Stimulated activated CD4-positive, alpha-beta T cell treated with anti-CD3 and anti-CD28 coated beads, Interleukin-1b, Interleukin-23, amount 100 ng/mL, for 4 hours (primary cell): ENCODE measurements at regions not wholly inside any gene's neighbourhood (a gene's known extent, or its start where the extent isn't known, plus 50 kb on each side); places are given as distances from the start of the nearest gene placed in this dataset.
"Not testable (repeated sequence)": the region's sequence is repeated elsewhere in the genome, so short reads cannot be mapped to it uniquely, and the experiment has no call there.

Source experiments
- DNase-seq, 2 donors: peaks; one replicate each; pipeline ENCODE4 v3.0.0-alpha.2; 2020; ENCODE audit warnings: low read depth in 2 of 2

DNA sequence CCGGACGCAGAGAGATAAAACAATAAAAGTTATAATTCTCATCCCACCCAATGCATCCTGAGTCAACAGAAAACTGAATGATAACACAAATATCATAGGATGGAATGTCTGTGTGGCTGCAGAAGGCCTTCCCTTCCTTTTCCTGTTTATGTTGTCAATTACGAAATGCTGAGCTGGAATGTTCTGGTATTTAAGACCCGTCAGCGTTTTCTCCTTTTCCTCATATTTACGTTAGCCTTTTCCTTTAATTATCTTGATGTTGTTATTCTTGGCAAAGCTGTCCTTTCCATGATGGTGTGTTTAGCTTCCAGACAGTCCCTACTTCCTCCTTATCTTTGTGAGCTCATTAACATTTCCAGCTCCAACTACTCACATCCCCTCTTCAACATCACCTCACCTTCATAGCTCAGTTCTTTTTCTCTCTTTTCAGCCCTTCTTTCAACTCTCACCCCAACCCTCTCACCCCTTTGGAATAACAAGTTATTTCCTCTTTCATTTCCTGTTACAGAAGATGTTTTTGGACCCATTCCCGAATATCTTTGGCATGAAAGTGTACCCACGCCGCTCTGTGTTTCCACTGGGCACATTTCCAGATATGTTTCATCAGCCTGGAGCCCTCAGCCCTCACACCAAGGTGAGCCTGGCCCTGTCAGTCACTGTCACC is 221.6 kb downstream of the NR2F1-AS1 start:
- DNase-seq, result no peak

- DNase-seq, result no peak
These were observed 222.8 kb downstream of the NR2F1-AS1 start for GRCh38 chr5:93358176-93358575.

- no peak for DNase-seq
These were observed 223.3 kb downstream of the NR2F1-AS1 start for GRCh38 chr5:93357686-93358085.

GRCh38 chr5:93355691-93356090 is 225.3 kb downstream of the NR2F1-AS1 start:
- no peak for DNase-seq

- no peak for DNase-seq
These were observed 228.8 kb downstream of the NR2F1-AS1 start for GRCh38 chr5:93352186-93352585.

GRCh38 chr5:93349613-93350012 is 231.4 kb downstream of the NR2F1-AS1 start:
- DNase-seq, result no peak

- no peak for DNase-seq
These were observed 232.8 kb downstream of the NR2F1-AS1 start for GRCh38 chr5:93348231-93348630.

DNA sequence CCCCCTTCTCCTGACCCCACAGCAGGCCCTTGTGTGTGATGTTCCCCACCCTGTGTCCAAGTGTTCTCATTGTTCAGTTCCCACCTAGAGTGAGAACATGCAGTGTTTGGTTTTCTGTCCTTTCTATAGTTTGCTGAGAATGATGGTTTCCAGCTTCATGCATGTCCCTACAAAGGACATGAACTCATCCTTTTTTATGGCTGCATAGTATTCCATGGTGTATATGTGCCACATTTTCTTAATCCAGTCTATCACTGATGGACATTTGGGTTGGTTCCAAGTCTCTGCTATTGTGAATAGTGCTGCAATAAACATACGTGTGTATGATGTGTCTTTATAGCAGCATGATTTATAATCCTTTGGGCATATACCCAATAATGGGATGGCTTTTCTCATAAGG is 234.2 kb downstream of the NR2F1-AS1 start:
- DNase-seq, result not testable (repeated sequence)

DNA sequence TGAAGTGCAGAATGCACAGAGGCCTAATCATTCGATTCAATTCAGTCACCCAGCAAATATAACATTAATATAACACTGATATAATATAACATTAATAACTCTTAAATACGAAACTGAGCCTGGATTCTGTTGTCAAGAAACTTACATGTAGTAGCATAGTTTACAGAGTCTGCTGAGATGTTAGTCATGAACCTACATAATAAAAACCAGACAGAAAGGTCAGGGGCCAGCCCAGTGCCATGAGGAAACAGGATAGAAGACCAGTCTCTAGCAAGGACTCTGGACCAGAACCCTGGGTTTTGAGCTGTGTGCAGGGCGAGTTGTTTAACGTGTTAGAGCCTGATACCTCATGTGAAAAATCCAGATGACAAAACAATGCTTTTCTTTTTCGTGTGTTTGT is 234.7 kb downstream of the NR2F1-AS1 start:
- DNase-seq, result no peak

DNA sequence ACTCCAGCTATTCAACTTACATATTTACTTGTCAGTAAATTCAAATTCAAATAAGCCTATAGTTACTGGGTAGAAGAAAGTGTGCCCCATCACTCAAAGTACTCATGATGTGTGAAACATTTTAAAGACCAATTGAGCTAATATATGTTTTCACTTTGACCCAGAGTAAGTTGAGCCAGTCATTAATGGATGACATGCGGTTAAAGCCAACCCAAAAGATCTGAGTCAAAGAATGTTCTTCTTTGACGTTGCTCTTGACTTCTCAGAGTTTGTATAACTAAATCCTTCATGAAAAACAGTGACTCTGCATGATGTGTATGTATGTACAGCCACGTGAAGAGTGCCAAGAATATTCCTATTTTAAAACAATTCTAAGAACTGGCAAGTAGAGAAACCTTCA is 237.4 kb downstream of the NR2F1-AS1 start:
- no peak for DNase-seq

- no peak for DNase-seq
These were observed 238.4 kb downstream of the NR2F1-AS1 start for GRCh38 chr5:93342563-93343061.

DNA sequence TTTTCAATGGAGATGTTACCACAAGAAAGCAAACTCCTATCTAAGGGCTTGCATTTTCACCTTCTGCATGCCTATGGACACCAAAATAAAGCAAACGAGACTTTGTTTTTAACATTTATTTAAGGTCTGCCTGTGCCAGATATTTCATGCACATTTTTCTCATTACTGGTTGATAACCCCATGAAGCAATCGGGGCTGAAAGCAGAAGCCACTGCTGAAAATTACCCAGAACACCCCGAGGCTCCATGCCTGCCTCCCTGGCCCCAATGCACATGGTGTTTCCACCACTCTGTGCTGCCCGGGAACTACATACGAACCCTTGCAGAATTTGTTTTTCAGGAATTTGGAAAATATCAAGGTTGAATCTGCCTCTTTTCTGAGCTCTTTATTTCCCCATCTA is 240.1 kb downstream of the NR2F1-AS1 start:
- DNase-seq, result no peak

DNA sequence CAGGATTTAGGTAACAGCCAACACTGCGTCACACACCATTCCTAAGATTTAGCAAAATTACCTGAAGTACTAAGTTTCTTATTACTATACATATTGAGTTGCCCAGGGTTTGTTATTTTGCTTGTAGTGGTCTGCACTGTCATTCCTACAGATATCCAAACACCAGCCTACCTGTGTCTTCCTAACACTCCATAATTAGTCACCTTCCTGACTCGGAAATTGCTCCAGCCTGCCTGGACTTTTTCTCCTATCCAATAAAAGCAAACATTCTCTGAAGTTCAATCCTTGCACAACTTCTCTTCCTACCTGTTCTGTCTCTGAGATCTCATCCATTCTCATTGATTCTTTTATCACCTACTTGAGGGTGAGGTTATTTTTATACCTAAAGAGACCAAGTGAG is 243.9 kb downstream of the NR2F1-AS1 start:
- no peak for DNase-seq

GRCh38 chr5:93336330-93337110 is 244.5 kb downstream of the NR2F1-AS1 start:
- DNase-seq, result no peak

DNA sequence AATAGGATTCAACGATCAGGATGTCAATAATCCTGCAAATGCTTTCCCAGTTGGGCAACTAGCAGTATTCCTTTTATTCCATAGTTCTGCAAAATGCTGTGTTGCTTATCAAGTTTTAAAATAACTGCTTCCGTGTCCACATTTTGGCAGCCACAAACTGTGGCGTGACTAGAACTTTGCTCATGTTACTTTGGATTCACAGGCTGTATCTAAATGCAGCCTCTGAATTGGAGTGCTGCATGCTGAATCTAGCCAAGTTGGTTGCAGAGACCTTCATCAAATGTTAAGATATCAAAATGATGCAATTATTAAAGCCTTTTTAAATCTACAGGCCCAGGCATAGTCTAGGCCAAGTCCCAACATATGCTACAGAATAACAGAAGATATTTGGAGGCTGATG is 249.2 kb downstream of the NR2F1-AS1 start:
- no peak for DNase-seq

GRCh38 chr5:93331241-93331640 is 249.8 kb downstream of the NR2F1-AS1 start:
- no peak for DNase-seq

DNA sequence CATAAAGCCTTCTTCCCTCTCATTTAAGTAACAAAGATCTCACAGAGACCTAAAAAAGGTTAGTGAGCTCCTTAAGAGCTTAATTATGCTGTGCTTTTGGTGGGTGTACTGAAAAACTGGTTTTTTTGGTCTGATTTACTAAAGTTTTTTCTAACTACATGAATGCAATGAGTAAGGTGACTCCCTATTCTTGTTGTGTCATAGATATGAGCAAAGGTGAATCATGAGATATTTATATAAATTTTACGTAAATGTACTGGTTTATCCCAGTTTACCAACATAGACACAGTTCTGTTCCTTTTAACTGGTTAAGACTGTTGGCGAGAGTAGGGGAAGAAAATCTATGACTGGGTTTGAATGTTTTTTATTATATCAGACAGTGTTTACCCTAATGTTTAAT is 250.5 kb downstream of the NR2F1-AS1 start:
- DNase-seq, result no peak

GRCh38 chr5:93329756-93330155 is 251.3 kb downstream of the NR2F1-AS1 start:
- no peak for DNase-seq

DNA sequence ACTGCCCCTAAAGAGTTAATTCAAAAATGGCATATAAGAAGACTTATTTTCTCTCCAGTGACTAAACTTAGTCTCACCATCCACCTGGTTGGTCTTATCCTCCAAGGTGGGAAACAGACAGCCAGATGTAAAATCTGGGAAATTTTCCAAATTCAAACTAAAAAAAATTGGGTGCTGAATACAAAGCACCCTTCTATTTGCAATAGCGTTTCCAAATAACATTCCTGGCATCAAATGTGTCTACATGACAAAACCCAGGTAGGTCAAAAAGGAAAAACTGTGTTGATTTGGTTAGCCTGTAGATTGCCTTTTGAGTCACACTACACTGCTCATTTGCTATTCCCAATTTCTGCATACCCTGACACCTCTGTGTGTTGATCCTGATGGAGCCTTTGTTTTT is 252.2 kb downstream of the NR2F1-AS1 start:
- no peak for DNase-seq

DNA sequence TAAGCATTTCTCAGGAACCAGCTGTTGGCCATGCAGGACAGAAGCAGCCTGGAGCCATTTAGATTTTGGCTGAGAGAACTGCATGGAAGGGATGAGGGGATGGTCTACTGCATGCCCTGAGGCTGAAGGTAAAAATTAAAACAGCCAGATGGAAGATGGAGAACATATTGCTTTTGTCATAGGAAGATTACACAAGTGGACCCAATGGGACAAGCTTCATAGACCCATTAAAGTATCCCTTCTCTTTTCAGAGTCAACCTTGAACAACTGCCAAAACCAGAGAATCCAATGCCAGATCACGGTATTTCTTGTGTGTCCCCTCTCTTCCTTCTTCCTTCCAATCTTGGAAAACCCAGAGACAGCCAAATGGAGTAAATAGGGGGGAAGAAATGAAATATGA is 253.4 kb downstream of the NR2F1-AS1 start:
- no peak for DNase-seq

GRCh38 chr5:93325946-93326345 is 255.1 kb downstream of the NR2F1-AS1 start:
- DNase-seq, result no peak

DNA sequence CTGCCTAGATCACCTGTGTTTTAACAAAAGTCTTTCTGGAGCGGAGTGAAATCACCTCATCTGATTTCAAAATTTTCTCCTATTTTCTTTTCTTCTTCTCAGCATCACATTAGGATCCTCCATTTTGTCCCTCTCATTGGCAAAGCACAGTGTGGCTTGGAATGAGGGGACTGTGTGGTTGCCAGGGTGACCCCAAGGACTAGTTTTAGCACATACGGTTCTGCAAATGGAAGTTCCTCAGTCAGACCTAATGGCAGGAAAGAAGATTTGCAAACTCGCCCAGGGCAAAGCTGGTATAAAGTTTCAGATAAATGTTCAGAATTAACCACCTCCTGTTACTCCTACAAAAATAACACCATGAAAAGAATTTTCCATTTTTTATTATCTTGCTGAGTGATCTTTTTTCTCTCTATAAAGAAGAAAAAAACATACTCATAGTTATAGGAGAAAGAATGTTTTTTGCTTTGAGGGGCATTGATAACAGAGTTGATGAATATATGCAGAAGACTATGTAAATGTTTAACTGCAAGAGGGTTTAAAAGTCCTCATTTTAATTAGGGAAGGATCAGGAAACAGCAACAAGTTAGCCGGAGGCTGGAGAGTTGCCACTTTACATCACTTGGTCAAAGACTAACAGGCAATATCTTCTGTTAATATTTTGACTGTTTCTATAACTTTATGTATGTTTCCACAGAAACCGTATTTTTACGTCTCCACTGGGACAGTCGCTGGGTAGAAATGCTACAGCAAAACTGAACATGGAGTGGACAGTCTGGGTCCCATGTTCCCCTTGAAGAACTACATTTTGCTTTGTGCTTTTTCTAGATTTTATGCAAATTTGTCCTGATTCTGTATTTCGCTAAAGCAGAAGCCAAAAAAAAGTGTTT is 257.8 kb downstream of the NR2F1-AS1 start:
- DNase-seq, result no peak
